NCI-H446 treated with DMSO at 0.1 percent for 48 hours (cell line): ENCODE measurements at regions not wholly inside any gene's neighbourhood (a gene's known extent, or its start where the extent isn't known, plus 50 kb on each side); places are given as distances from the start of the nearest gene placed in this dataset.
A peak's percentile ranks its signal among the peaks of the same experiment; 100 is the strongest.

Source experiments
- DNase-seq: peaks from one replicate; lab custom pipeline; 2025; lab: John Stamatoyannopoulos, UW

DNA sequence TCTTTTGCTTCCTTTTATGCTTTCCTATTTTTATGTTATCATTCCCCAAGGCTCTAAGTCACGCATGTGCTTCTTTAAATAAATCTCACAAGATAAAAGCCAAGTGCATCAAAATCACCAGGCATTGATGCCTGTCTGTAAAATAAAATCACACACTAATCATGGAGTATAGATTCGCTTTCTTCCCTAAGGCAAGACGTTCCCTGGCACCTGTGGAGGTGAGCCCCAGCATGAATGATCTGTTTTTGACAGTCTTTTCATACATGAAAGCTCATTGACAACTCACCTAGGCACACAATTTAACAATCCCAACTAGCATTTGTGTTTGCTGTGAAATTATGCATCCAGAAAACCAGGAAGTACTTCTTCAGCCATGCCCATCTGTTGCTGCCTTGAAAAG is 146.9 kb upstream of the DMAC1 start:
- DNase-seq: no peak

DNA sequence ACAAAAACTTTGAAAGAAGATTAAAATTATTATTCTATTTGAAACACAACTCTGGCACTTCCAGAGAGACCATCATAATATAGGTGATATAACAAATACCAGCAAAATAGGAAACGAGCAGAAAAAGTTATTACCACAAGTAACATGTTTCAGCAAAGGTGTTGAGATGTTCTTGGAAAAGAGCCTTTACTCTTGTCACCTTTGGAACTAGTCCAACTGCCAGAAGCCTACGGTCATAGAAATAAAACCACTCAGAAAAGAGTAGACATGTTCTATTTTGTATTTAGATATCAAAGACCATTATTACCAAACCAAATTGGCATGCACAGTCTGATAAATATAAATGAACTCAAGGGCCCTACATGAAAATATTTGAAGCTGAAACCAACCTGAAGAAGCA is 145.0 kb upstream of the DMAC1 start:
- no peak for DNase-seq

DNA sequence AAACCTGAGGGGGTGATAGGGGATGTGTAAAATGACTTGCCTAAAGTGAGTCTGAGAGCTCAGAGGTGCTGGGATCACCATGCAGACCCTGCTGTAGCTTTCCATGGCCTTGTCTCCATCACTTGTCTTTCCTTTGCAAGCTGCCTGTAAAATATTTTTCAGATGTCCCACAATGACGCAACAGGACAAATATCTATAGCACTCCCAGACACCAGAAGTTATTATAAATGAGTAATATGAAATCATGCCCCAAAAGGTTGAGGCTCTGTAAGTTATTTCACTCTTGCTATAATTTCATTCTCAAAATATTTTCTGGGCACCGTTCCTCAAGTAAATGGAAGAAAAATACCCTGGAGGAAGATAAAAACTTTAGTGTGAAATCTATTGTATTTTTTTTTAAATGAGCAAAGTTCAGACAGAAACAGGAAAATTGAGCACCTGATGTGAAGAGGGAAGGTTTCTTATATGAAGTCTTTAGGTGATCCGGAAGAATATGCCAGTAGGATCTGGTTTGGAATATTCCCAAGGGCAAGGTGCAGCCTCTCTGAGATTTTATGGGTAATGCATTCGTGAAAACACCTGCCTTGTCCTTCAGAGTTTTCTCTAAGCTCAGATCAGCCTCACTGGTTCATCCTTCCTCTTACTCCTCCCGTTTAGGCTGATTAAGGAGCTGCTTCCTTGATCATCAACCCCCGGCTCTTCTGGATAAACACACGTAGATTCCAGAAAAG is 138.3 kb upstream of the DMAC1 start:
- DNase-seq: no peak

GRCh38 chr9:7936996-7937395 is 137.4 kb upstream of the DMAC1 start:
- no peak for DNase-seq

DNA sequence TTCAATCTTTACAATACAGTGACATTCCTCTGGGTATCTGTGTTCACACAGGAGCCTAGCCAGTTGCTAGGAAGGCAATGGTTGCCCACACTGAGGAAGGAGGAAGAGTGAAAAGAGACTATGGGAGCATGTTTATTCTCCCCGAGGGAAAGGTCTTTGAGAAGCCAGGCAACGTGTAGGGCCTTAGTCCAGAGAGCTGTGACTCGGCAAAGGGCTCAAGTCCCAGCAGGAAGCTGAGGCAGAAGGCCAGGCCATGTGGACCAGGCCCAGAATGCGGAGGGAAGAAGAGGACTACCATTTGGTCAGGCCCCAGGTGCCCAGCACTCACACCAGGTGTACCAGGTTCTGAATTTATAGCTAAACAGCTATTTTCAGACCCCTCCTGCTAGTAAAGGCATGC is 136.6 kb upstream of the DMAC1 start:
- no peak for DNase-seq

GRCh38 chr9:7935681-7936080 is 136.1 kb upstream of the DMAC1 start:
- no peak for DNase-seq

DNA sequence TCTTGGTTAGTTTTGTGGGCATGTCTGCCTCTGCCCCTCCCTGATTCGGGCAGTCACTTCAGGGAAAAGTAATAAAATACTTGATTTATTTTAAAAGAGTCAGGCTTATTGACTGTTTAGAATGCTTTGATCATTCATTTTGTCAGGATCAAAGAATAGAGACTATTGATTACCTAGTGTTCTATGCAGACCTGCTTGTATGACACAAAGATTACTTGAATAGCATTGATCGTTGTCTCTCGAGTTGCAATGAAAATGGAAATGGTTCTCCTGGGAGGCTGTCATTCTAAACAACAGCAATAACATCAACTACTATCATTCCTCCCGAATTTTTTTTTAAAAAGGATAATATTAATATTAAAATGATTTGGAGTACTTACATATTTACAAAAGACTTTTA is 133.2 kb upstream of the DMAC1 start:
- DNase-seq: no peak

- no peak for DNase-seq
Observed at GRCh38 chr9:7930613-7931012, 131.0 kb upstream of the DMAC1 start.

DNA sequence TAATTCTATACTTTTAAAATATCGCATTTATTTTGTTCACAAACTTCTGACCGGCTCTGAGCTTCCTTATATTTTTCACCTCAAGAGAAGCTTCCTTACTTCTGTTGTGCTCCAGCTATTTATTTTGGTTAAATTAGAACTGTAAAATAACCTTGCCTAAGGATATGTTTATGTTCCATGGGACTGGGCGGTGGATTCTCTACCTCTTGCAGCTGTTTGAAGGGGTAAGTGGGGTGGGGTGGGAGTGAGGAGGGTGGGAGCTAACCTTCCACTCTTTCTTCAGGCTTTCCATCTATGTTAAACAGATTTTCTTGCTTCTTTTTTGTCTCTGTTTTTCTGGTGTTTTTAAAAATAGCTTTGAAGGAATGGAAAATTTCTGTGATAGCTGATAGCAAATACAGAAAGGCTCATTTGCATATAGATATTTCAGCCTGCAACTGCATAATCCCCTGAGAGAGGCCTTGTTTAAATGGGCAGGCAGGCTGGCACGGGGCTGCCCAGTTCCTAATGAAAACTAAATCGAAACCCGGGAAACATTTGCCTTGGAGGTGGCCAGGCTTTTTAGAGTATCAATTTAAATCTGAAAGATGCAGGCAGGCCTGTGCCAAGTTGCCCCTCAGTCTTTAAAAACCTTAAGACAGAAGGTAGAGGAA is 122.1 kb upstream of the DMAC1 start:
- DNase-seq: no peak

DNA sequence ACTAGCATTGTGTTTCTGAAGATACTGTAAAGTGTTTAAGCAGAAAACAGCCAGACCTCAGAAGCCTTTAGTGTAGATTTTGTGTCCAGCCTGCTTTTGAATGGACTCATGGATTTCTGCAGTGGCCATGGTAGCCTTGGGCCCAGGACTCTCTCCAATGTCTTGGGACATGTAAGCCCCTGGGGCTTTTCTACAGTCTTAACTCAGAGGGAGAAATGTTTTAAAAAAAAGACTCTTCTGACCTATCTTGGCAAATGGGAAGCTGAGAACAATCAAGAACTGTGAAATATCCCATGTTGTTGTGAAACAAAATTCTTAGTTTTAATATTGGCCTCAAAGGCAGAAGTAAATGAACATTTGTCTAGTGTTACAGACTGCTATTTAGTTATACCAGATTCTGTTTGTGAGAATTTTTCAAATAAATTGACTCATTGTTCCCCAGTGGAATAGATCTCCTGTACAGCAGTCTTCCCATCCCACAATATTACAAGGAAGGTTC is 112.5 kb upstream of the DMAC1 start:
- no peak for DNase-seq

- no peak for DNase-seq
Observed at GRCh38 chr9:7910426-7911020, 110.9 kb upstream of the DMAC1 start.

GRCh38 chr9:7909537-7909936 is 110.0 kb upstream of the DMAC1 start:
- DNase-seq: no peak

- DNase-seq: no peak
Observed at GRCh38 chr9:7907551-7908337, 108.2 kb upstream of the DMAC1 start.

- DNase-seq: no peak
Observed at GRCh38 chr9:7906783-7907550, 107.4 kb upstream of the DMAC1 start.

GRCh38 chr9:7901621-7902020 is 102.0 kb upstream of the DMAC1 start:
- DNase-seq: no peak

DNA sequence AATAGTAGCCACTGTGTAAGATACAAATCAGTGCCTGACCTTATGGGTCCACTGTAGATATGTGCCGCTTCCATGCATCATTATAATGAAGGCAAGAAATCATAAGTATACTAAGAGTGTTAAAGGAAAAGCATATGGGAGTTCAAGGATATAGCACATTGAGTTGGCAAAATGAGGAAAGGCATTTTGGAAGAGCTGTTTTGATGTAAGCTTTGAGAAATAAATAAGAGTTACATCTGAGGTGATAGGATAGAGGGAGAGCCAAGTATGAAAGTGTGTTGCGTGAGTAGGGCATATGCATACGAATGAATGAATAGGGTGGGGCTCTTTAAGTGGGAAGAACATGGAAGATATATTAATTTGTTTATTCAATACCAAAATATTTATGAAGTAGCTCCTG is 101.0 kb upstream of the DMAC1 start:
- DNase-seq: no peak

GRCh38 chr9:7899753-7900152 is 100.2 kb upstream of the DMAC1 start:
- DNase-seq: no peak

- DNase-seq: peak; percentile 47
Observed at GRCh38 chr9:7894231-7894630, 94.7 kb upstream of the DMAC1 start.

DNA sequence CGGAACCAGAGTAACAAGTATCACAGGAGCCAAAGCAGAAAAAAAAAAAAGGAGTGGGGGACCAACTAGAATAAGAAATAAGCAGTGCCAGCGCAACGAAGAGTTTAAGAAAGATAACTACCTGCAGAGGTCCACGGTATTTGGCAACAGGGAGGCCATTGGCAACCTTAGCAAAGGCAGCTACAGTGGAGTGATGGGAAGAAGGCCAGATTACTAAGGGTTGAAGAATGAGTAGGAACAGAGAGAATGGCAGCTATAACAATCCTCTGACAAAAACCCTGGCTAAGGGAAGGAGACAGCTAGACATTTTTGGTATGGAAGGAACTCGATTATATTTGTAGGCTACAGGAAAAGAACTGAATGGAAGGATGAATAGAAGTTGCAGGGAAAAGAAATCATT is 93.4 kb upstream of the DMAC1 start:
- DNase-seq: no peak

- peak; percentile 87 for DNase-seq
Observed at GRCh38 chr9:7879551-7880245, 80.1 kb upstream of the DMAC1 start.
